ENCODE measurements at regions not wholly inside any gene's neighbourhood (a gene's known extent, or its start where the extent isn't known, plus 50 kb on each side); places are given as distances from the start of the nearest gene placed in this dataset.
"Not testable (repeated sequence)": the region's sequence is repeated elsewhere in the genome, so short reads cannot be mapped to it uniquely, and the experiment has no call there.

GRCh38 chr3:177249203-177249602 lies 51.9 kb upstream of the TBL1XR1 start:
- DNase-seq (ENCODE audit: low read depth in 2 of 2), result no peak

- DNase-seq (ENCODE audit: low read depth in 2 of 2), result no peak
Measured at GRCh38 chr3:177250151-177250550, 52.9 kb upstream of the TBL1XR1 start.

GRCh38 chr3:177251755-177252154 lies 54.5 kb upstream of the TBL1XR1 start:
- no peak for DNase-seq (ENCODE audit: low read depth in 2 of 2)

- DNase-seq (ENCODE audit: low read depth in 2 of 2), result no peak
Measured at GRCh38 chr3:177257006-177257405, 59.7 kb upstream of the TBL1XR1 start.

- no peak for DNase-seq (ENCODE audit: low read depth in 2 of 2)
Measured at GRCh38 chr3:177257625-177258024, 60.3 kb upstream of the TBL1XR1 start.

- DNase-seq (ENCODE audit: low read depth in 2 of 2), result no peak
Measured at GRCh38 chr3:177262396-177262795, 65.1 kb upstream of the TBL1XR1 start.

- DNase-seq (ENCODE audit: low read depth in 2 of 2), result no peak
Measured at GRCh38 chr3:177263615-177264368, 66.5 kb upstream of the TBL1XR1 start.

- DNase-seq (ENCODE audit: low read depth in 2 of 2), result not testable (repeated sequence)
Measured at GRCh38 chr3:177271811-177272501, 74.7 kb upstream of the TBL1XR1 start.

- DNase-seq (ENCODE audit: low read depth in 2 of 2), result no peak
Measured at GRCh38 chr3:177278016-177278415, 80.7 kb upstream of the TBL1XR1 start.

- DNase-seq (ENCODE audit: low read depth in 2 of 2), result no peak
Measured at GRCh38 chr3:177279118-177279815, 82.0 kb upstream of the TBL1XR1 start.

GRCh38 chr3:177281292-177282118 lies 84.2 kb upstream of the TBL1XR1 start:
- DNase-seq (ENCODE audit: low read depth in 2 of 2), result no peak

GRCh38 chr3:177282119-177282655 lies 84.9 kb upstream of the TBL1XR1 start:
- no peak for DNase-seq (ENCODE audit: low read depth in 2 of 2)

- no peak for DNase-seq (ENCODE audit: low read depth in 2 of 2)
Measured at GRCh38 chr3:177283983-177284382, 86.7 kb upstream of the TBL1XR1 start.

GRCh38 chr3:177284383-177284881 lies 87.2 kb upstream of the TBL1XR1 start:
- DNase-seq (ENCODE audit: low read depth in 2 of 2), result peak in 1 of 2 experiments; percentile 13

GRCh38 chr3:177286034-177286433 lies 88.8 kb upstream of the TBL1XR1 start:
- DNase-seq (ENCODE audit: low read depth in 2 of 2), result no peak

- DNase-seq (ENCODE audit: low read depth in 2 of 2), result no peak
Measured at GRCh38 chr3:177287231-177287630, 89.9 kb upstream of the TBL1XR1 start.

- no peak for DNase-seq (ENCODE audit: low read depth in 2 of 2)
Measured at GRCh38 chr3:177290633-177291032, 93.4 kb upstream of the TBL1XR1 start.

- DNase-seq (ENCODE audit: low read depth in 2 of 2), result no peak
Measured at GRCh38 chr3:177294221-177294620, 96.9 kb upstream of the TBL1XR1 start.

- DNase-seq (ENCODE audit: low read depth in 2 of 2), result no peak
Measured at GRCh38 chr3:177295116-177295515, 97.8 kb upstream of the TBL1XR1 start.

- DNase-seq (ENCODE audit: low read depth in 2 of 2), result no peak
Measured at GRCh38 chr3:177299250-177299649, 102.0 kb upstream of the TBL1XR1 start.

All from stimulated activated CD4-positive, alpha-beta T cell treated with anti-CD3 and anti-CD28 coated beads, Interleukin-12 subunit alpha, Interleukin-12 subunit beta, amount 100 ng/mL, for 24 hours (primary cell).